Memory B cell (primary cell): ENCODE measurements at regions not wholly inside any gene's neighbourhood (a gene's known extent, or its start where the extent isn't known, plus 50 kb on each side); places are given as distances from the start of the nearest gene placed in this dataset.

Source experiments
- ATAC-seq: fragments of 150-1000 bp; cut with Tn5 transposase; 2 replicates; pipeline ENCODE4 v1.10.0; 2021; ENCODE audit warnings: low read depth, mild to moderate bottlenecking, moderate library complexity
- DNase-seq, 2 donors: peaks; one replicate each; pipeline ENCODE4 v3.0.0; 2022; ENCODE audit warnings: low spot score in 2 of 2
- H3K27ac Mint-ChIP-seq: one replicate; pipeline ENCODE4 v1.8.0; 2022; ENCODE audit warnings: mild to moderate bottlenecking, moderate library complexity, mixed read lengths
- H3K27me3 Mint-ChIP-seq: one replicate; pipeline ENCODE4 v1.8.0; 2022; ENCODE audit warnings: mixed read lengths
- H3K36me3 Mint-ChIP-seq: one replicate; pipeline ENCODE4 v1.8.0; 2022; ENCODE audit warnings: mild to moderate bottlenecking, mixed read lengths
- H3K4me1 Mint-ChIP-seq: one replicate; pipeline ENCODE4 v1.8.0; 2022; ENCODE audit warnings: mixed read lengths
- H3K4me3 Mint-ChIP-seq: one replicate; pipeline ENCODE4 v1.8.0; 2022; ENCODE audit warnings: mild to moderate bottlenecking, moderate library complexity, mixed read lengths
- H3K9me3 Mint-ChIP-seq: one replicate; pipeline ENCODE4 v1.8.0; 2022; ENCODE audit warnings: mixed read lengths

- ATAC-seq (no peak), DNase-seq (no peak)
- H3K27me3 Mint-ChIP-seq: no peaks in the 10 kb centered on the region
- H3K9me3 Mint-ChIP-seq: no peaks in the 10 kb centered on the region
- no peaks in the 10 kb centered on the region for H3K36me3 Mint-ChIP-seq
- no peaks in the 10 kb centered on the region for H3K4me1 Mint-ChIP-seq
- no peak overlapping the region for H3K4me3 Mint-ChIP-seq
- no peak overlapping the region for H3K27ac Mint-ChIP-seq
These were observed 234.3 kb downstream of the MYCN start for GRCh38 chr2:16174693-16175045.

- H3K27ac Mint-ChIP-seq: no peak overlapping the region
- H3K27me3 Mint-ChIP-seq: no peaks in the 10 kb centered on the region
- H3K9me3 Mint-ChIP-seq: no peaks in the 10 kb centered on the region
- H3K4me1 Mint-ChIP-seq: no peaks in the 10 kb centered on the region
- no peak overlapping the region for H3K4me3 Mint-ChIP-seq
- no peak for ATAC-seq
- no peak for DNase-seq
- H3K36me3 Mint-ChIP-seq: no peaks in the 10 kb centered on the region
These were observed 233.7 kb downstream of the MYCN start for GRCh38 chr2:16173893-16174692.

GRCh38 chr2:16172324-16173175 is 232.2 kb downstream of the MYCN start:
- Mint-ChIP-seq H3K27me3 (no peaks in the 10 kb centered on the region), H3K4me1 (no peaks in the 10 kb centered on the region), H3K4me3 (no peak overlapping the region), H3K9me3 (no peaks in the 10 kb centered on the region), H3K36me3 (no peaks in the 10 kb centered on the region), H3K27ac (no peak overlapping the region)
- DNase-seq (no peak), ATAC-seq (no peak)

- H3K4me1 Mint-ChIP-seq: no peaks in the 10 kb centered on the region
- no peak overlapping the region for H3K27ac Mint-ChIP-seq
- H3K9me3 Mint-ChIP-seq: no peaks in the 10 kb centered on the region
- H3K27me3 Mint-ChIP-seq: no peaks in the 10 kb centered on the region
- no peaks in the 10 kb centered on the region for H3K36me3 Mint-ChIP-seq
- DNase-seq (no peak), ATAC-seq (no peak)
- no peak overlapping the region for H3K4me3 Mint-ChIP-seq
These were observed 231.1 kb downstream of the MYCN start for GRCh38 chr2:16171425-16171920.

GRCh38 chr2:16170675-16171424 is 230.5 kb downstream of the MYCN start:
- Mint-ChIP-seq H3K9me3 (no peaks in the 10 kb centered on the region), H3K4me3 (no peak overlapping the region), H3K4me1 (no peaks in the 10 kb centered on the region), H3K27ac (no peak overlapping the region), H3K36me3 (no peaks in the 10 kb centered on the region), H3K27me3 (no peaks in the 10 kb centered on the region)
- ATAC-seq: no peak
- DNase-seq: no peak

GRCh38 chr2:16169381-16169960 is 229.1 kb downstream of the MYCN start:
- peaks cover 3% of the 10 kb centered on the region for H3K27me3 Mint-ChIP-seq
- ATAC-seq: no peak
- no peaks in the 10 kb centered on the region for H3K36me3 Mint-ChIP-seq
- no peak for DNase-seq
- no peak overlapping the region for H3K27ac Mint-ChIP-seq
- no peaks in the 10 kb centered on the region for H3K4me1 Mint-ChIP-seq
- no peaks in the 10 kb centered on the region for H3K9me3 Mint-ChIP-seq
- H3K4me3 Mint-ChIP-seq: no peak overlapping the region

GRCh38 chr2:16168506-16169264 is 228.3 kb downstream of the MYCN start:
- no peaks in the 10 kb centered on the region for H3K9me3 Mint-ChIP-seq
- ATAC-seq (no peak), DNase-seq (no peak)
- no peaks in the 10 kb centered on the region for H3K36me3 Mint-ChIP-seq
- no peak overlapping the region for H3K4me3 Mint-ChIP-seq
- no peaks in the 10 kb centered on the region for H3K4me1 Mint-ChIP-seq
- H3K27ac Mint-ChIP-seq: no peak overlapping the region
- peaks cover 3% of the 10 kb centered on the region for H3K27me3 Mint-ChIP-seq

GRCh38 chr2:16167870-16168426 is 227.6 kb downstream of the MYCN start:
- Mint-ChIP-seq H3K9me3 (peaks cover 1% of the 10 kb centered on the region), H3K4me1 (no peaks in the 10 kb centered on the region), H3K27ac (no peak overlapping the region), H3K27me3 (peaks cover 3% of the 10 kb centered on the region), H3K36me3 (no peaks in the 10 kb centered on the region), H3K4me3 (no peak overlapping the region)
- DNase-seq: no peak
- ATAC-seq: no peak

GRCh38 chr2:16167451-16167861 is 227.1 kb downstream of the MYCN start:
- no peak overlapping the region for H3K27ac Mint-ChIP-seq
- no peak for DNase-seq
- no peak for ATAC-seq
- H3K9me3 Mint-ChIP-seq: peaks cover 3% of the 10 kb centered on the region
- H3K4me3 Mint-ChIP-seq: no peak overlapping the region
- H3K36me3 Mint-ChIP-seq: no peaks in the 10 kb centered on the region
- H3K4me1 Mint-ChIP-seq: no peaks in the 10 kb centered on the region
- H3K27me3 Mint-ChIP-seq: peaks cover 3% of the 10 kb centered on the region

- peaks cover 3% of the 10 kb centered on the region for H3K27me3 Mint-ChIP-seq
- no peaks in the 10 kb centered on the region for H3K4me1 Mint-ChIP-seq
- H3K9me3 Mint-ChIP-seq: peaks cover 3% of the 10 kb centered on the region
- DNase-seq (no peak), ATAC-seq (no peak)
- no peak overlapping the region for H3K4me3 Mint-ChIP-seq
- H3K36me3 Mint-ChIP-seq: no peaks in the 10 kb centered on the region
- no peak overlapping the region for H3K27ac Mint-ChIP-seq
These were observed 226.1 kb downstream of the MYCN start for GRCh38 chr2:16166327-16166981.

- Mint-ChIP-seq H3K36me3 (no peaks in the 10 kb centered on the region), H3K4me1 (no peaks in the 10 kb centered on the region), H3K4me3 (no peak overlapping the region), H3K27ac (no peak overlapping the region), H3K27me3 (peaks cover 3% of the 10 kb centered on the region), H3K9me3 (peaks cover 3% of the 10 kb centered on the region)
- ATAC-seq: no peak
- DNase-seq: no peak
These were observed 225.4 kb downstream of the MYCN start for GRCh38 chr2:16165518-16166326.

- no peak overlapping the region for H3K27ac Mint-ChIP-seq
- H3K9me3 Mint-ChIP-seq: peaks cover 3% of the 10 kb centered on the region
- H3K27me3 Mint-ChIP-seq: peaks cover 7% of the 10 kb centered on the region
- DNase-seq (no peak), ATAC-seq (no peak)
- no peaks in the 10 kb centered on the region for H3K4me1 Mint-ChIP-seq
- no peaks in the 10 kb centered on the region for H3K36me3 Mint-ChIP-seq
- no peak overlapping the region for H3K4me3 Mint-ChIP-seq
These were observed 222.2 kb downstream of the MYCN start for GRCh38 chr2:16162491-16163040.
